ENCODE measurements at regions not wholly inside any gene's neighbourhood (a gene's known extent, or its start where the extent isn't known, plus 50 kb on each side); places are given as distances from the start of the nearest gene placed in this dataset.

- no peak overlapping the region for H3K4me3 ChIP-seq (ENCODE audit: low read depth, low read length)
These were observed 216.9 kb upstream of the SALL3 start for GRCh38 chr18:78762753-78763152.

GRCh38 chr18:78764544-78764943, 215.1 kb upstream of the SALL3 start:
- H3K4me3 ChIP-seq (ENCODE audit: low read depth, low read length) = no peak overlapping the region
- no peak for TF ChIP-seq CTCF (IDR thresholded peaks at IDR 0.05; ENCODE audit: borderline replicate concordance, insufficient read depth, low read depth, low read length)

More at GRCh38 chr18:78762753-78763152, 216.9 kb upstream of the SALL3 start:
- TF ChIP-seq CTCF (IDR thresholded peaks at IDR 0.05; ENCODE audit: borderline replicate concordance, insufficient read depth, low read depth, low read length) = no peak

- TF ChIP-seq CTCF (IDR thresholded peaks at IDR 0.05; ENCODE audit: borderline replicate concordance, insufficient read depth, low read depth, low read length) = no peak
- H3K4me3 ChIP-seq (ENCODE audit: low read depth, low read length) = no peak overlapping the region
These were observed 214.5 kb upstream of the SALL3 start for GRCh38 chr18:78765142-78765541.

- H3K4me3 ChIP-seq (ENCODE audit: low read depth, low read length) = no peak overlapping the region
- TF ChIP-seq CTCF (IDR thresholded peaks at IDR 0.05; ENCODE audit: borderline replicate concordance, insufficient read depth, low read depth, low read length) = no peak
These were observed 213.9 kb upstream of the SALL3 start for GRCh38 chr18:78765637-78766281.

GRCh38 chr18:78766651-78767533, 212.7 kb upstream of the SALL3 start:
- TF ChIP-seq CTCF (IDR thresholded peaks at IDR 0.05; ENCODE audit: borderline replicate concordance, insufficient read depth, low read depth, low read length) = no peak
- H3K4me3 ChIP-seq (ENCODE audit: low read depth, low read length) = no peak overlapping the region

- H3K4me3 ChIP-seq (ENCODE audit: low read depth, low read length) = no peak overlapping the region
- no peak for TF ChIP-seq CTCF (IDR thresholded peaks at IDR 0.05; ENCODE audit: borderline replicate concordance, insufficient read depth, low read depth, low read length)
These were observed 212.0 kb upstream of the SALL3 start for GRCh38 chr18:78767648-78768071.
